ENCODE measurements at regions not wholly inside any gene's neighbourhood (a gene's known extent, or its start where the extent isn't known, plus 50 kb on each side); places are given as distances from the start of the nearest gene placed in this dataset.
A peak's percentile ranks its signal among the peaks of the same experiment; 100 is the strongest.

DNA sequence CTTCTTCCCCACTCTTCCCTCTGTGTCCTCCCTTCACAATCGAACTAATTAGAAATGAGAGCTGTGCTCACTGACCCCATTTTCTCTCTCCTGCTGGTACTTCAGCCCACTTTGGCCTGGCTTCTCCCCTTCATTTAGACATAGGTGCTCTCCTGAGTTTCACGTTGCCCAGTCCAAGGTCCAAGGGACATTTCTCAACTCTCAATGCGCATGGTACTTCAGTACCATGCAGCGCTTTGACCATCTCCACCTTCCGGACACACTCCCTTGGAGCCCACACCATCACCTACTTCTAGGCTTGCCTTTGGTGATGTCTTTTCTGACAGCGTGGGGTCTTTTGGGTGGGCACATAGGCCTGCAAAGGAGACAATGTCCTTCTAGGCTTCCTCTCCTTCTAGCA lies 99.7 kb downstream of the ABHD5 start:
- H3K79me2 ChIP-seq (ENCODE audit: insufficient read depth): no peaks in the 10 kb centered on the region
- no peaks in the 10 kb centered on the region for H3K36me3 ChIP-seq (ENCODE audit: low read depth)
- in situ Hi-C loops (cut with MboI): no loop called here
- no peaks in the 10 kb centered on the region for H3K9me3 ChIP-seq (ENCODE audit: low read depth)
- H3K4me1 ChIP-seq (ENCODE audit: insufficient read depth): peaks cover 22% of the 10 kb centered on the region
- no peak overlapping the region for H2AFZ ChIP-seq
- WGBS, 2 experiments (ENCODE audit: low coverage in 1 of 2, low lambda C conversion rate in 2 of 2, missing lambda C conversion rate in 2 of 2): 72 to 76% methylated on average over 6 of the region's 6 CpGs
- H4K20me1 ChIP-seq (ENCODE audit: insufficient read depth): no peaks in the 10 kb centered on the region
- DNase-seq: no peak
- H3K4me2 ChIP-seq (ENCODE audit: unreplicated experiment): no peak overlapping the region
- no peak overlapping the region for H3K4me3 ChIP-seq
- H3K9me2 ChIP-seq (ENCODE audit: insufficient read depth): no peaks in the 10 kb centered on the region
- 0 out of 2 replicates have a peak, but pooled peaks cover 5% of the 10 kb centered on the region for H3F3A ChIP-seq (ENCODE audit: insufficient read depth)
- no peaks in the 10 kb centered on the region; the same call in 1 of the 2 replicates for H3K27me3 ChIP-seq (replicated peaks; ENCODE audit: insufficient read depth)
- H3K9ac ChIP-seq: no peak overlapping the region
- TF ChIP-seq EZH2phosphoT487 (IDR thresholded peaks at IDR 0.05; ENCODE audit: insufficient read depth, low read depth): no peak
- TF ChIP-seq EZH2 (IDR thresholded peaks at IDR 0.05; ENCODE audit: insufficient read depth, poor library complexity, severe bottlenecking): no peak
- no peak overlapping the region for H3K27ac ChIP-seq

DNA sequence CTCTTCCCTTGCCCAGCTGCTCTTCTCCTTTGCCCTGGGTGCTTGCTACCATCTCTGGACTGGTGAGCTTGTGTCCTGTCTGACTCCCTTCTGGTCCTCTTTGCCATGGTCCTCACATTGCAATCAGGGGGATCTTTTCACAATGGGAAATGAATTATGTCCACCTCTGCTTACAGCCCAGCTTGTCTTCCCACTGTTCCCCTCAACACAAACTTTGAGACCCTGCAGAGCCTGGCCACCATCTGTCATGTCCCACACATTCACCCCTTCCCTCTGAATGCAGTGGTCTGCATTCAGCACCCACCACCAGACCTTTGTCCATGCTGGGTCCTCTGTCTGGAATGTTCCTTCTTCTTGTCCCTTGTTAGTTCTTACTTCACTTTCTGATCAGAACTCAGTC lies 100.5 kb downstream of the ABHD5 start:
- H3K27me3 ChIP-seq (replicated peaks; ENCODE audit: insufficient read depth): no peaks in the 10 kb centered on the region; the same call in 1 of the 2 replicates
- in situ Hi-C loops (cut with MboI): no loop called here
- no peak overlapping the region for H2AFZ ChIP-seq
- H3F3A ChIP-seq (ENCODE audit: insufficient read depth): 0 out of 2 replicates have a peak, but pooled peaks cover 5% of the 10 kb centered on the region
- H3K4me3 ChIP-seq: no peak overlapping the region
- no peaks in the 10 kb centered on the region for H4K20me1 ChIP-seq (ENCODE audit: insufficient read depth)
- no peak overlapping the region for H3K9ac ChIP-seq
- no peak for TF ChIP-seq EZH2phosphoT487 (IDR thresholded peaks at IDR 0.05; ENCODE audit: insufficient read depth, low read depth)
- no peak for TF ChIP-seq EZH2 (IDR thresholded peaks at IDR 0.05; ENCODE audit: insufficient read depth, poor library complexity, severe bottlenecking)
- H3K4me1 ChIP-seq (ENCODE audit: insufficient read depth): peaks cover 27% of the 10 kb centered on the region
- DNase-seq: no peak
- no peaks in the 10 kb centered on the region for H3K9me2 ChIP-seq (ENCODE audit: insufficient read depth)
- H3K36me3 ChIP-seq (ENCODE audit: low read depth): no peaks in the 10 kb centered on the region
- no peaks in the 10 kb centered on the region for H3K79me2 ChIP-seq (ENCODE audit: insufficient read depth)
- H3K27ac ChIP-seq: no peak overlapping the region
- no peaks in the 10 kb centered on the region for H3K9me3 ChIP-seq (ENCODE audit: low read depth)
- H3K4me2 ChIP-seq (ENCODE audit: unreplicated experiment): no peak overlapping the region

DNA sequence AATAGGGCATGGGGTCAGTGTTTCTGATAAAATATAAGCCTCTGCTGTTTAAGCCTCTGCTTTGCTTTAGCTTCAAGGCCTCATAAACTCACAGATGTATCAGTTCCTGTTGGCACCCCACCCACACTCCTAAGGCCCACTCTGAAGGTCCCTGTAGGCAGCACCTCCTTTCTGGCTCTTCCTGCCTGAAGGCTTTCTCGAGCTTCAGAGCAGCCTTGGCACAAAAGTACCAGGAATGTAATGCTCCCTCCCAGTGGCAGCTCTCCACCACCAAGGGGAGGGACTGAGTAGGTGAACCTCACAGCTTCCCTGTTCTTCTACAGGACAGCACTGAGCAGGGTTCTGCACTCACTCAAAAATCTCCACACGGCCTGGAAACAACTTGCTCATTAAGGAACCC lies 102.2 kb downstream of the ABHD5 start:
- 0 out of 2 replicates have a peak, but pooled peaks cover 5% of the 10 kb centered on the region for H3F3A ChIP-seq (ENCODE audit: insufficient read depth)
- H3K36me3 ChIP-seq (ENCODE audit: low read depth): no peaks in the 10 kb centered on the region
- H3K79me2 ChIP-seq (ENCODE audit: insufficient read depth): no peaks in the 10 kb centered on the region
- no peaks in the 10 kb centered on the region for H4K20me1 ChIP-seq (ENCODE audit: insufficient read depth)
- TF ChIP-seq EZH2phosphoT487 (IDR thresholded peaks at IDR 0.05; ENCODE audit: insufficient read depth, low read depth): no peak
- TF ChIP-seq EZH2 (IDR thresholded peaks at IDR 0.05; ENCODE audit: insufficient read depth, poor library complexity, severe bottlenecking): no peak
- no peak overlapping the region for H3K4me3 ChIP-seq
- H3K4me2 ChIP-seq (ENCODE audit: unreplicated experiment): no peak overlapping the region
- peak; percentile 45 for DNase-seq
- peaks cover 27% of the 10 kb centered on the region for H3K4me1 ChIP-seq (ENCODE audit: insufficient read depth)
- in situ Hi-C loops (cut with MboI): no loop called here
- H3K9me2 ChIP-seq (ENCODE audit: insufficient read depth): no peaks in the 10 kb centered on the region
- no peak overlapping the region for H2AFZ ChIP-seq
- H3K27me3 ChIP-seq (replicated peaks; ENCODE audit: insufficient read depth): no peaks in the 10 kb centered on the region
- H3K9me3 ChIP-seq (ENCODE audit: low read depth): no peaks in the 10 kb centered on the region
- no peak overlapping the region for H3K27ac ChIP-seq
- no peak overlapping the region for H3K9ac ChIP-seq
- WGBS, 2 experiments (ENCODE audit: low coverage in 1 of 2, low lambda C conversion rate in 2 of 2, missing lambda C conversion rate in 2 of 2): 21 to 25% methylated on average over 2 of the region's 2 CpGs

DNA sequence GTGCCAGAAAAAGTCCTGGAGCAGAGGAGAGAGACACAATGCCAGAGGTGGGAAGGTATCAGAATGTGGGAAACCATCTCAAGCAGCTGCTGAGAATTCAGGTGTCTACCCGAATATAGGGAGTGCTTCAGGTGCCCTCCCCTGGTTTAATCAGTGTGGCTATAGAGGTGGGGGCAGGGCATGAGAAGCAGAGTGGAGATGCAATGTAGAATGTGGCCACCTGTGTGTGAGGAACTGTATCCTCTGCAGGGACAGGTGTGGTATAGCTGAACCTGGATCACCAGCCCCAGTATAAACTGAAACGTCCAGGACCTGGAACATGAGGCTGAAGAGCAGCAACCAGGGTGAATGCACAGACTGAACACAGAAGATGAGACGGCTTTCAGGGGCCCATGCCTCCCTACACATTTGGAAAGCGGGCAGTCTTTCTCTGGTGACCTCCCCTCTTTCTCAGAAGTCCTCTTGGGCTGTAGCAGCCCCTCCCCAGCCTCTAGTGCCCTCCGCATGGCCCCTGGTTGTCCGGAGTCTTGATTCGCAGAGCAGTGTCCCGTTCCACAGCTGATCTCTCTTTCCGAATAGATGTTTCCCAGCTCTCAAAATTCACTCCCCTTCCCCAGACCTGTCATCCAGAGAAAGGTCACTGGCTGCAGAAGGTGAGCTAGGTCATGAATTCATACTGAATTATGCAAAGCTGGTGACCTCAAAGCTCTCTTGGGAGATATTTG lies 103.1 kb downstream of the ABHD5 start:
- Histone ChIP-seq H2AFZ (no peak overlapping the region), H3K79me2 (ENCODE audit: insufficient read depth) (no peaks in the 10 kb centered on the region), H3K4me2 (ENCODE audit: unreplicated experiment) (no peak overlapping the region), H3K27ac (no peak overlapping the region), H3K4me3 (no peak overlapping the region), H3F3A (ENCODE audit: insufficient read depth) (0 out of 2 replicates have a peak, but pooled peaks cover 5% of the 10 kb centered on the region), H3K9ac (no peak overlapping the region), H3K36me3 (ENCODE audit: low read depth) (no peaks in the 10 kb centered on the region), H3K9me3 (ENCODE audit: low read depth) (no peaks in the 10 kb centered on the region), H3K4me1 (ENCODE audit: insufficient read depth) (peaks cover 27% of the 10 kb centered on the region), H3K27me3 (replicated peaks; ENCODE audit: insufficient read depth) (no peaks in the 10 kb centered on the region), H4K20me1 (ENCODE audit: insufficient read depth) (no peaks in the 10 kb centered on the region), H3K9me2 (ENCODE audit: insufficient read depth) (no peaks in the 10 kb centered on the region)
- no peak for DNase-seq
- in situ Hi-C loops (cut with MboI): no loop called here
- TF ChIP-seq EZH2 (IDR thresholded peaks at IDR 0.05; ENCODE audit: insufficient read depth, poor library complexity, severe bottlenecking) (no peak), EZH2phosphoT487 (IDR thresholded peaks at IDR 0.05; ENCODE audit: insufficient read depth, low read depth) (no peak)
- 75 to 76% methylated on average over 9 of the region's 9 CpGs for WGBS, 2 experiments (ENCODE audit: low coverage in 1 of 2, low lambda C conversion rate in 2 of 2, missing lambda C conversion rate in 2 of 2)

All from GM23248 (cell line).